Keratinocyte (primary cell): ENCODE measurements at regions not wholly inside any gene's neighbourhood (a gene's known extent, or its start where the extent isn't known, plus 50 kb on each side); places are given as distances from the start of the nearest gene placed in this dataset.

Experiments used
- DNase-seq: peaks from one replicate; pipeline ENCODE4 v3.0.0-alpha.2; 2011; ENCODE audit warnings: low read depth, missing footprints, low spot score
- FAIRE-seq: peaks from 2 replicates; lab custom pipeline; 2011; peaks lifted over from hg19 to GRCh38; lab: Jason Lieb, UNC
- H2AFZ ChIP-seq: 2 replicates; pipeline ENCODE4 v1.6.0; 2012; ENCODE audit warnings: low read length, control low read depth, inconsistent platforms; ENCODE audit not compliant: control insufficient read depth
- H3K27ac ChIP-seq: 2 replicates; pipeline ENCODE4 v1.5.1; 2011; ENCODE audit warnings: low read length; ENCODE audit not compliant: control insufficient read depth, insufficient read depth
- H3K27me3 ChIP-seq: 3 replicates; pipeline ENCODE4 v1.6.0; 2011; ENCODE audit warnings: low read length; ENCODE audit not compliant: control insufficient read depth, insufficient read depth; ENCODE audit errors: extremely low read depth
- H3K36me3 ChIP-seq, 2 experiments: 2 replicates in 1 of 2; 3 replicates in 1 of 2; pipeline ENCODE4 v1.5.1; 2011; ENCODE audit warnings: low read length in 2 of 2, mild to moderate bottlenecking in 1 of 2; ENCODE audit not compliant: control insufficient read depth in 2 of 2, insufficient read depth in 2 of 2; ENCODE audit errors: extremely low read depth in 1 of 2
- H3K4me1 ChIP-seq: 3 replicates; pipeline ENCODE4 v1.5.1; 2011; ENCODE audit warnings: low read length; ENCODE audit not compliant: control insufficient read depth, insufficient read depth; ENCODE audit errors: extremely low read depth
- H3K4me2 ChIP-seq: 3 replicates; pipeline ENCODE4 v1.6.0; 2011; ENCODE audit warnings: low read depth, low read length; ENCODE audit not compliant: control insufficient read depth, insufficient read depth; ENCODE audit errors: extremely low read depth
- H3K4me3 ChIP-seq, 3 experiments: fragments of 200-600 bp in 1 of 3; sonication (generic) in 1 of 3; 2 replicates in 2 of 3; 3 replicates in 1 of 3; pipeline ENCODE4 v1.5.1; 2011 to 2016; ENCODE audit warnings: low read length in 3 of 3, mild to moderate bottlenecking in 3 of 3, control low read depth in 2 of 3, inconsistent platforms in 1 of 3, low read depth in 1 of 3, mixed read lengths in 1 of 3, mixed run types in 1 of 3, moderate library complexity in 1 of 3; ENCODE audit not compliant: control insufficient read depth in 2 of 3, insufficient read depth in 2 of 3; ENCODE audit errors: extremely low read depth in 1 of 3
- H3K79me2 ChIP-seq: 2 replicates; pipeline ENCODE4 v1.6.0; 2012; ENCODE audit warnings: low read length; ENCODE audit not compliant: control insufficient read depth, insufficient read depth
- H3K9ac ChIP-seq: 3 replicates; pipeline ENCODE4 v1.6.0; 2011; ENCODE audit warnings: low read length; ENCODE audit not compliant: control insufficient read depth, insufficient read depth; ENCODE audit errors: extremely low read depth
- H3K9me1 ChIP-seq: 3 replicates; pipeline ENCODE4 v1.6.0; 2011; ENCODE audit warnings: low read length; ENCODE audit not compliant: control insufficient read depth, insufficient read depth; ENCODE audit errors: extremely low read depth
- H3K9me3 ChIP-seq: 2 replicates; pipeline ENCODE4 v1.5.1; 2012; ENCODE audit warnings: low read depth, low read length; ENCODE audit not compliant: control insufficient read depth
- H4K20me1 ChIP-seq: 3 replicates; pipeline ENCODE4 v1.6.0; 2011; ENCODE audit warnings: low read length; ENCODE audit not compliant: control insufficient read depth, insufficient read depth; ENCODE audit errors: extremely low read depth
- EZH2 ChIP-seq: IDR thresholded peaks from one replicate; pipeline ENCODE4 v1.6.1; 2012; ENCODE audit warnings: inconsistent platforms, mild to moderate bottlenecking, low read length, moderate library complexity
- dilution Hi-C: fragments of 300-500 bp; cut with MboI; formaldehyde crosslinking; loops from one replicate; pipeline ENCODE4 v1.7.0; 2020; ENCODE audit warnings: low sequenced_read_pairs; ENCODE audit not compliant: extremely low pct_ligation_motif_present
- TF ChIP-seq, protein P1 (sequence below), 3 experiments: IDR thresholded peaks in 1 of 3; conservative IDR thresholded peaks in 1 of 3; optimal IDR thresholded peaks in 1 of 3; 2 replicates in 2 of 3; 3 replicates in 1 of 3; pipeline versions ENCODE3 to v1.5.1; 2011; ENCODE audit warnings: low read length in 3 of 3, mild to moderate bottlenecking in 3 of 3, moderate library complexity in 2 of 3, control low read depth in 1 of 3, inconsistent platforms in 1 of 3; ENCODE audit not compliant: insufficient read depth in 2 of 3; ENCODE audit errors: extremely low read depth in 1 of 3

GRCh38 chr1:222064388-222065211, 322.7 kb upstream of the DUSP10 start:
- Histone ChIP-seq H3K9me3 (no peaks in the 10 kb centered on the region), H3K27ac (no peak overlapping the region), H3K27me3 (no peaks in the 10 kb centered on the region), H4K20me1 (no peaks in the 10 kb centered on the region), H3K9me1 (no peaks in the 10 kb centered on the region), H3K4me3 (no peak overlapping the region), H3K36me3 (no peaks in the 10 kb centered on the region), H3K9ac (no peak overlapping the region), H3K4me1 (no peaks in the 10 kb centered on the region), H3K79me2 (no peaks in the 10 kb centered on the region), H3K4me2 (no peak overlapping the region), H2AFZ (no peak overlapping the region)
- TF ChIP-seq, protein P1, sequence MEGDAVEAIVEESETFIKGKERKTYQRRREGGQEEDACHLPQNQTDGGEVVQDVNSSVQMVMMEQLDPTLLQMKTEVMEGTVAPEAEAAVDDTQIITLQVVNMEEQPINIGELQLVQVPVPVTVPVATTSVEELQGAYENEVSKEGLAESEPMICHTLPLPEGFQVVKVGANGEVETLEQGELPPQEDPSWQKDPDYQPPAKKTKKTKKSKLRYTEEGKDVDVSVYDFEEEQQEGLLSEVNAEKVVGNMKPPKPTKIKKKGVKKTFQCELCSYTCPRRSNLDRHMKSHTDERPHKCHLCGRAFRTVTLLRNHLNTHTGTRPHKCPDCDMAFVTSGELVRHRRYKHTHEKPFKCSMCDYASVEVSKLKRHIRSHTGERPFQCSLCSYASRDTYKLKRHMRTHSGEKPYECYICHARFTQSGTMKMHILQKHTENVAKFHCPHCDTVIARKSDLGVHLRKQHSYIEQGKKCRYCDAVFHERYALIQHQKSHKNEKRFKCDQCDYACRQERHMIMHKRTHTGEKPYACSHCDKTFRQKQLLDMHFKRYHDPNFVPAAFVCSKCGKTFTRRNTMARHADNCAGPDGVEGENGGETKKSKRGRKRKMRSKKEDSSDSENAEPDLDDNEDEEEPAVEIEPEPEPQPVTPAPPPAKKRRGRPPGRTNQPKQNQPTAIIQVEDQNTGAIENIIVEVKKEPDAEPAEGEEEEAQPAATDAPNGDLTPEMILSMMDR (optimal IDR thresholded peaks at IDR 0.05 in 1 of 3, IDR thresholded peaks at IDR 0.05 in 1 of 3, conservative IDR thresholded peaks at IDR 0.05 in 1 of 3; ENCODE audit: extremely low read depth in 1 of 3, insufficient read depth in 2 of 3, low read length in 3 of 3), result no peak
- no peak for TF ChIP-seq EZH2
- dilution Hi-C loops, result no loop called here
- DNase-seq (no peak), FAIRE-seq (no peak)

- Histone ChIP-seq H4K20me1 (no peaks in the 10 kb centered on the region), H3K4me2 (no peak overlapping the region), H3K27ac (no peak overlapping the region), H2AFZ (no peak overlapping the region), H3K36me3 (no peaks in the 10 kb centered on the region), H3K9ac (no peak overlapping the region), H3K9me3 (no peaks in the 10 kb centered on the region), H3K27me3 (no peaks in the 10 kb centered on the region), H3K9me1 (no peaks in the 10 kb centered on the region), H3K4me1 (no peaks in the 10 kb centered on the region), H3K79me2 (no peaks in the 10 kb centered on the region), H3K4me3 (no peak overlapping the region)
- FAIRE-seq (no peak), DNase-seq (no peak)
- TF ChIP-seq, protein P1 (optimal IDR thresholded peaks at IDR 0.05 in 1 of 3, IDR thresholded peaks at IDR 0.05 in 1 of 3, conservative IDR thresholded peaks at IDR 0.05 in 1 of 3; ENCODE audit: extremely low read depth in 1 of 3, insufficient read depth in 2 of 3, low read length in 3 of 3), result no peak
- TF ChIP-seq EZH2, result no peak
- dilution Hi-C loops, result no loop called here
Measured at GRCh38 chr1:222062640-222063039, 320.8 kb upstream of the DUSP10 start.
